OCI-M2 (cell line): ENCODE measurements at regions not wholly inside any gene's neighbourhood (a gene's known extent, or its start where the extent isn't known, plus 50 kb on each side); places are given as distances from the start of the nearest gene placed in this dataset.
"Not testable (repeated sequence)": the region's sequence is repeated elsewhere in the genome, so short reads cannot be mapped to it uniquely, and the experiment has no call there.

Experiments used
- DNase-seq: peaks from one replicate; lab custom pipeline; 2025; ENCODE audit not compliant: unreplicated experiment; lab: John Stamatoyannopoulos, UW

DNA sequence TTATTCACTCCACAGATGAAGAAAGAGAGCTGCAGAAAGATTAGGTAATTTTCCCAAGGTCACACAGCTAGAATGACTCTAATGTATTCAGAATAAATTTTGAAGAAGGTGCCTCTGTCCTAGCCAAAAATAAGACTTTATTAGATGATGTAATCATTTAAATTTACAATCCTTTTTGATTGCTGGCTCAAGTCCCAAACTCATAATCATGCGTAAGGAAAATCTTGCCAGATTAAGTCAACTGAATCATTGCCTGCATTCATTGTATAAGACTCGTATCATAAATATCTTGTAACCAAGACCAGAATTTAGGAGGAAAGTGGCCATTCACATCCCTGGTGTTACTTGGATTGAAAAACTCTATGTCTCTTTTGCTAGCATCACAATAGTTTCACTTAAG lies 53.1 kb upstream of the STK39 start:
- DNase-seq = no peak

DNA sequence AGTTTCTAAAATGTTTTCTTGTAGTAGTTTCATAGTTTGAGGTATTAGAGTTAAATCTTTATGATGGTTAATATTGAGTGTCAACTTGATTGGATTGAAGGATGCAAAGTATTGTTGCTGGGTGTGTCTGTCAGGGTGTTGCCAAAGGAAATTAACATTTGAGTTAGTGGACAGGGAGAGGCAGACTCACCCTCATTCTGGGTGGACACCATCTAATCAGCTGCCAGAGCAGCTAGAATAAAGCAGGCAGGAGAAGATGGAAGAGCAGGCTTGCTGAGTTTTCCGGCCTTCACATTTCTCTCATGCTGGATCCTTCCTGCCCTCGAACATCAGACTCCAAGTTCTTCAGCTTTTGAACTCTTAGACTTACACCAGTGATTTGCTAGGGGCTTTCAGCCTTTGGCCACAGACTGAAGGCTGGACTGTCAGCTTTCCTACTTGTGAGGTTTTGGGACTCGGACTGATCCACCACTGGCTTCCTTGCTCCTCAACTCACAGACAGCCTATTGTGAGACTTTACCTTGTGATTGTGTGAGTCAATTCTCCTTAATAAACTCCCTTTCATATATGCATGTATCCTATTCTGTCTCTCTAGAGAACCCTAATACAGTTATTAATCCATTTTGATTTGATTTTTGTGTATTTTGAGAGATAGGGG lies 56.8 kb upstream of the STK39 start:
- DNase-seq = no peak

DNA sequence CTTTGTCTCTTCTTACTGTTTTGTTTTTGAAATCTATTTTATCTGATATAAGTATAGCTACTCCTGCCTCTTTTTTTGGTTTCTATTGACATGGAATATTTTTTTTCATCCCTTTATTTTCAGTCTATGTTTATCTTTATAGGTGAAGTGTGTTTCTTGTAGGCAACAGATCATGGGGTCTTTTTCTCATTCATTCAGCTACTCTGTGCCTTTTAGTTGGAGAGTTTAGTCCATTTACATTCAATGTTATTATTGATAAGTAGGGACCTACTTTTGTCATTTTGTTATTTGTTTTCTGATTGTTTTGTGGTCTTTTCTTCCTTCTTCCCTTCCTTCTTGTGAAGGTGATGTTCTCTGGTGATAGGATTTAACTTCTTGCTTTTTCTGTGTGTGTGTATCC lies 60.0 kb upstream of the STK39 start:
- DNase-seq = no peak

DNA sequence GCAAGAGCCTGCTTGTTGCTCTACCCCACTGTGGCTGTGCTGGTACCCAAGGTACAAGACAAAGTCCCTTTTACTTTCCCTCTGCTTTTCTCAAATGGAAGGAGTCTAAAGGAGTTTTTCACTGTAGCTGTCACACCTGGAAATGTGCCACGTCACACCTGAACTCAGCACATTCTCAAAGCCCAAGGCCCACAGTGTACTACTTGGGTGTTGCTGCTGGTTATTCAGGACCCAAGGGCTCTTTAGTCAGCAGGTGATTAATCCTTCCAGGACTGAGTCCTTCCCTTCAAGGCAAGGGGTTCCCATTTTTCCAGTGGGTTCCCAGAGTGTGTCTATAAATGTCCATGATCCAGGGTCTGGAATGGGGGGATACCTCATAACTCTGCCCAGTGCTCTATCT lies 63.2 kb upstream of the STK39 start:
- no peak for DNase-seq

DNA sequence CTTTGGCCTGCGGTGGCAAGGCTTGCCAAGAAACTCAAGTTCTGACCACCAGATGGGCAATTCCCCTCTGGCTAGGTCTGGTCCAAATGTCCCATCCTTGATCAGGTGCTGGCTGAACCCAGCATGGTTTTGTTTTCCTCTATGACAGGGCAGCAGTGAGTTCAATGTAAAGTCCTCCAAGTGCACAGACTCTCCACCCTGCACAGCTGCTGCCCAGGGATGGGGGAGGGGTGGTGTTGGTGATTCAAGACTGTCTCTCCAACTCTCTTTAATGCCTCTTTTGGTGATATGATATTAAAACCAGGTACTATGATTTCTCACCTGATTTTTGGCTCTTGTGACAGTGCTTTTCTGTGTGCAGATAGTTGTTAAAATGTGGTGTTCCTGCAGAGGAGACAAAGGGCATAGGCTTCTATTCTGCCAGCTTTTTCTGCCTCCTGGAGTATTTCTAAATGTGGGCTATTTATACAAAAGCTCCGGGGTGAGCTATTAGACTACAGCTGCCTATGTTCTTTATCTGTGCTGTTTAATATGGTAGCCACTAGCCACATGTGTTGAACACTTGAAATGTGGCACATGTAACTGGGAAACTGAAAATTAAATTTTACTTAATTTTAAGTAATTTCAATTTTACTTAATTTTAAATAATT lies 64.0 kb upstream of the STK39 start:
- no peak for DNase-seq

DNA sequence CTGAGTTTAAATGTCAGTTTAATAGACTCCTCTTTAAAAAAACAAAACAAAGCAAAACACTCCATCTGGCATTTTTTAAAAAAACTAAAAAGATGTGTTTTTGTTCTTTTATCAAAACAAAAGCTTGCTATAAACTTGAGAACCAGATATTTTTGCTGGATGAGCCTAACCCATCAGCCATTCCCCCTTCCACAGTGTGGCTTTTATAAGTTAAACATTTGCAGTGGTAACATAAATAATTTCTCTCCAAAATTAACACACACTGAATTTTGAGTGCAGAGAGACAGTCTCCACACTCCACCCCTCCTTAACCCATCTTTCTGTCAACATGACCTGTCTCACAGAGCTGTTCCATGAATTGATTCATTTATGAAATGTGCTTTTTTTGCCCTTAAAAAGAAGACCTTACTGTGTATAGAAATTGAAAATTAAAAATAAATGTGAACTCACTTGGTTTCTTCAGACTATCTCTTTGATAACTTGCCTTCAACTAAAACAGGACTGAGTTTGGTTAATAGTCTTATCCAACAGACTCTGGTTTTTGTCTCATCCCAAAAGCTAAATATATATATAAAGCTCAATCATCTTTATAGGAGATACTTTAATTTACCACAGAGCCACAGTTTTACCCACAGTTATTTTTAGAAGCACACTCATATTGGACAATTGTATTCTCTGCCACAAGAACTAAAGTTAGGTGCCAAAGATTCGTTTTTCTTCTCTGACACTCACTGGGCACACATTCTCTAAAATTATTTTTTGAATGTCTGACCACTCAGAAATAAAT lies 64.8 kb upstream of the STK39 start:
- no peak for DNase-seq

DNA sequence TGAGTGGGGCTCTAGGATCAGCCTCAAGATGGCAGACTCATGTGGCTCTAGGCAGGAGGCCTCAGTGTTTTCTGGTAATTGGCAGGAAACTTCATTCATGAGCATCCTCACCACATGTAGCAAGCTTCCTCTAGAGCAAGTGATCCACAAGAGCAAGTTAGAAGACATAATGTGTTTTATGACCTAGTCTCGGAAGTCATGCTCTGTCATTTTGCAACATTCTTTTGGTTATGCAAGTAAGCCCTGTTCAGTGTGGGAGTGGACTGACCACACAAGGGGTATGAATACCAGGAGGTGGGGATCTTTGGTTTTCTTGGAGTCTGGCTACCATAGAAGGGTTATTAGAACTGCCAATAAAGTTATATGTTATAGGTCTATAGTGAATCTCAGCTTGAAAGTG lies 66.8 kb upstream of the STK39 start:
- no peak for DNase-seq

DNA sequence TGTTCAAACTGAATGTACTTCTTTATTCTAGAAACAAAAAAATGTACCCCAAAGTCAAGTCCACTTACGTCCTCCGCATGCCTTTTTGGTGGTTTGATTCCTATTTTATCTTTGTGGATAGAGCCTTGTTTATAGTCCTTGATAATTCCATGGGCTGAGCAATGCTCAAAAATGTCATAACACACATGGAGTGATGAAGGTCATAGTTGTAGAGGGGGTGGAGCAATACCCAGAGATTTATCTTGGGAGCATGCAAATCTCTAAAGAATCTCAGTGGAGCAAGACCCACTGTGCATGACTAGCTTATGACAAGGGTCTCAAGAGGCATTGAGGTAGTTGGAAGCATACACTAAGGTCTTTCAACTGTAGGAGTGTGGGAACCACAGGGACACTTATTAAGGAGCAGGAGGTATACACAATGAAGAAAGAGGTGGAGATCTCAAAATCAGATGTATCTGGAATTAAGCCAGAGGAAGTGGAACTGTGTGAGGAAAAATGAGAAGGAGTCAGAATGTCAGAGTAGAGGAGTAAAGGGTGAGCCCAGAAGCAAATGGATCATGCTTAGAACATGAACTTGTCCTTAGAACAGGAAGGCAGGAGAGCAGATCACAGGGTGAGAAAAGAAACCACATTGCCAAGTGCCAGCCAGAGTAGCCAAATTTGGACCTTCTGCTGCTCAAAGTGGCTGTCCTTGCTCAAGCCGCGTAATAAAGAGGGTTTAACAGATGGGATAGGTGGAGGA lies 68.1 kb upstream of the STK39 start:
- no peak for DNase-seq

DNA sequence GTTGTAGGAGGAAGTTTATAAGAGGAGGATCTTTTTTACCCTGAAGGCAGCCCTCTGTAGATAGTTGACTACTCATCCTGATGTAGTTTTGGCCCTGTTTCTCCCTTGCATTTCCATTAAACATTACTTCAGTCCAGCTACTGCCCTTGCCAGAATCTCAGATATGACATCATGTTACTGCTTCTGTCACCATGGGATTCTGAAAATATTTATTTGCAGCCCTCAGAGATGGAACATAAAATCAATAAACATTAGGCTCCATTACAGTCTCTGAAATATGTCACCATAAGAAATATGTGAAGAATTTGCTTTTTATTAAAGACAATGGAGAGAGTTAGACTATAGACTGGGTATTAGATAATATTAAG lies 68.7 kb upstream of the STK39 start:
- no peak for DNase-seq

DNA sequence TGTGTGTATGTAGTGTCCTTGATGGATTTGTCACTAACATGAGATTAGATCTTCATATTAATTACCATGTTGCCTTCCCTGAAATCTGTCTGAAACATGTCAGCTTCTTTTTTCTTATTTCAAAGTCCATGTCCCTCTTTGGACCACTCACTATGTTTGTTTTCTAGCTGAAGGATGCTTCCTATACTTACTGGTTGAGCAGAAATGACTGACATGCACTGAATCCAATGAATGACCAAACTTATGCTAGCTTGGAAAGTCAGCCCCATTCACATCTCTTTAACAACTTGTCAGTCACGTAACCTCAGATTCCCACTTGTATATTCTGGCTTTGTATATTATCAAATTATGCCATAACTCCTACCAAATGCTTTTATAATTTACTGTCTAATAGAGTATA lies 69.9 kb upstream of the STK39 start:
- DNase-seq = no peak

DNA sequence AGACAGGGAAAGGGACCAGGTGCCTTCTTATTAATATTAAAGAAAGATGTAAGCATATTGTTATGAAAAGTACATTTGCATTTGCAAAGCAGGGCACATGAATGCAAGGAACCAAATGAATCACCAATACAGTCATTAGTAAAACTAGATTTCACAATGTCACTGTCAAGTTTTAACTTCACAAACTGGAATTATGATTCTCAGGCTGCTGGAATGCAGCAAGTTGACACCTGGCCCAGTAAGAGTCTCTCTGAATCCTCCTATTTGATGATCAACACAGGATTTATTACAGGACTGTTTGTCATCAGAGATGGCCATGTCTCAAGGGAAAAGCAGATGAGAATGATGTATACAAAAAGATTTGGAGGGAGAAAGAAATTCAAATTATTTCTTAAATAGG lies 72.9 kb upstream of the STK39 start:
- no peak for DNase-seq

DNA sequence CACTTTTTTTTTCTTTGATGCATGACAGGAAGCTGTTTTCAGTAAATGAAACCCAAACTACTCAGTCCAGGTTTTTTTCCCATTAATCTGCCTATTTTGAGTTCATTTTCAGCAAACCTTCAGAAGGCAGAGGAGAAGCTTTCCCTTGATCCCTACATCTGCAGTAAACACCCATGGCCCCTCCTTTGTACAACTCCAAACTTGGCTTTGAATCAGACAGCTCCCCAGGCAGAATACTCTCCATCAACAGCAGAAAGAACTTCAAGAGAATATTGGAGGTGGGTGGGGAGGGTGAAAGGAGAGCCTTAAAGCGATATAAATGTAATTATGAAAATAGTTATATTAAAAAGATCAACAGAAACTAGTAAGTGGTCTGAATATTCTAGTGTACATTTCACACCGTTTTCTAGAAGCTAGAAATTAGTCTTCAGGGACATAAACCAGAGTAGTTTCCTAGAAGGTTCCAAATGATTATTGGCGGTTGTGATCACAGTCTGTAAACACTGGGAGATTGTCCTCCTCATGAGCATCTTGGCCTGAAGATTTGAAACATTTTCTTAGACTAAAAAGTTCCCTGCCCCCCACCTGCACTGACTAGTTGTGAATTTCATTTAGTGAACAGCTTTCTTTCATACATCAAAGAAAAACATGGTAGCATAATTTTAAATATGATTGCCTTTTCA lies 75.1 kb upstream of the STK39 start:
- no peak for DNase-seq

DNA sequence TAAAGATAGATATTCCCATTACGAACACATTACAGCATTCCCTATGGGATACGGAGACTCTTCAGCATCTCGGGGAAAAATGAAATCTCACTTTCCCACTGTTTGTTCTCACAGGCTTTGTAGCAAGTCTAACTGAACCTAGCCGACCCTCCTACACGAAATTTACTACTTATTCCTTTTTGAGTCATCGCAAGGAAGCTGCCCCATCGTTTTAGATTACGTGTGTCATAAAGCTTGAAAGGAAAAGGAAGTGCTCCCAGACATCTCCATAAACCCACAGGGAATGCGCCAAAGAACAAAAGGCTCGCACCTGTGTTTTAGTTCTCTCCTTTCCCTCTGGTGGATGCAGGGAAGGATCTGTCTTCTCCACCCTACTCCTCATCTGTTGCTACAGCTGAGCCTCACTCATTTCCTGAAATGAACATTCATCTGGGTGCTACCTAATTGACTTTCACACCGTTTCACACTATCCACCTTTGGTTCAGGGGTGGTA lies 76.2 kb upstream of the STK39 start:
- DNase-seq = no peak

DNA sequence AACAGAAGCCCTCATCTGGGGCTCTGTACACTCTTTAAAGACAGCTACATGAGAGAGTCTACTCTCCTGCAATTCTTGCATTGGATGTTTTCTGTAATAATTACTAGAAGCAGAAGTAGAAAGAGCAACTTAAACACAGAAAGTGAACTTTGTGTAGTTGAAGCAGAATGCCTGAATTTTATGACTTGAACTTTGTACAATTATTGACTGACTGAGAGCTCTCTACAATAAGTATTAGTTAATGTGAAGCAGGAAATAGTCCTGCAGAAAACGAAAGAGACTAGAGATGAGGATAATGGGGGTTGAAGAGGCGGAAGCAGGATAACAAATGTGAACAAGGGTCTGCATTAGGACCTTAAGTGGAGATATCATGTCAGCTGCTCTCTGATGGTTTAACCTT lies 79.2 kb upstream of the STK39 start:
- DNase-seq = no peak

DNA sequence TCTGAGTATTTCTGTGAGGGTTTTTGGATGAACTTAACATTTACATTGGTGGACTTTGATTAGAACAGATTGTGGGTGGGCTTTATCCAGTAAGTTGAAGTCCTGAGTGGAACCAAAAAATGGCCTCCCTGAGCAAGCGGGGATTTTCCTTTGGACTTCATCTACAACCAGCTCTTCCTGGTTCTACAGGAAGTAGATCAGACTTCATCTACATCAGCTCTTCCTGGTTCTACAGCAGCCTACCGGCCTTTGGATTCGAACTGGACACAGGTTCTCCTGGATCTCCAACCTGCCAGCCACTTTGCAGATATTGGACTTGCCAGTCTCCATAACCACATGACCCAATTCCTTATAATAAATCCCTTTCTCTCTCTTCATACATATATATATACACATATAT lies 79.9 kb upstream of the STK39 start:
- DNase-seq = no peak

DNA sequence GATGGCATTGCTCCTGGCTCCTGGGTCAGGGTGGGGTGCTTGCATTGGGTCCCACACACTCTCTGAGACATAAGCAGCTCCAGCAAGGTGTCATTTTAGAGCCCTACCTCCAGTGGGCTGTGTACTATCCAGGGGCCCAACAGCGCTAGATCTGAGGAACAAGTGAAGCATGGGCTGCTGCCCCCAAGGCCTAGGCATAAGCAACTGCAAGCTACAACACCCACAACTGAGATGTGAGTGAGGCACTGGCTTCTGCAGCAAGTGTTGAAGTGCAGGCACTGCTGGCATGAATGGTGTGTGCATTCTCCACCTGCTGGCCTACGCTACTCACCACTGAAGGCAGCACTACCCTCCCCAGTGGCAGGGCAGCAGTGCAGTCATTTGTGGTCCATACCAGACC lies 81.0 kb upstream of the STK39 start:
- DNase-seq = no peak

DNA sequence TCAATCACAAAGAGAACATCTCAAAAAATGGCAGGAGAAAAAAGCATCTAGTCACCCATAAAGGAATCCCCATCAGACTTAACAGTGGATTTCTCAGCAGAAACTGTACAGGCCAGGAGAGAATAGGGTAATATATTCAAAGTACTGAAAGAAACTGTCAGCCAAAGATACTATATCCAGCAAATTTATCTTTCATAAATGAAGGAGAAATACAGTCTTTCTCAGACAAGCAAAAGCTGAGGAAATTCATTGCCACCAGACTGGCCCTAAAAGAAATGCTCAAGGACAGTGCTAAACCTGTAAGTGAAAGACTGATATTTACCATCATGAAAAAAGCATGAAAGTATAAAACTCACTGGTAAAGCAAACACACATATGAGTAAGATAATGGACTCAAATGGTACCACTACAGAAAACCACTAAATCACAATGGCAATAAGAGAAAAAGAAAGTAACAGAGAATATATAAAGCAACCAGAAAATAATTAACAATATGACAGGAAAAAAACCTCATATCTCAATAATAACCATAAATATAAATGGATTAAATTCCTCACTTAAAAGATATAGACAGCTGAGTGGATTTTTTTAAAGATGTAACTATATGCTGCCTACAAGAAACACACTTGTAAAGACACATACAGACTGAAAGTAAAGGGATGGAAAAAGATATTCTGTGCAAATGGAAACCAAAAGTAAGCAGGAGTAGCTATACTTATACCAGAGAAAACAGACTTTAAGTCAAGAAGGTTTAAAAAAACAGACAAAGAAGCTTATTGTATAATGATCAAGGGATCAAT lies 83.4 kb upstream of the STK39 start:
- DNase-seq = no peak

DNA sequence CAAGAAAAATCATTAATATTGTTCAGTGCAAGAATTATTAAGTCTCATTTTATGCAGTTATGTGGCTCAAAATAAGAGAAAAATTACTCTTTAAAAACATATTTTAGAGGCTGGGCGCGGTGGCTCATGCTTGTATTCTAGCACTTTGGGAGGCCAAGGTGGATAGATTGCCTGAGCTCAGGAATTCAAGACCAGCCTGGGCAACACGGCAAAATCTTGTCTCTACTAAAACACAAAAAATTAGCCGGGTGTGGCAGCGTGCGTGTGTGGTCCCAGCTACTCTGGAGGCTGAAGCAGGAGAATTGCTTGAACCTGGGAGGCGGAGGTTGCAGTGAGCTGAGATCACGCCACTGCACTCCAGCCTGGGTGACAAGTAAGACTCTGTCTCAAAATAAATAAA lies 87.9 kb upstream of the STK39 start:
- DNase-seq = not testable (repeated sequence)

DNA sequence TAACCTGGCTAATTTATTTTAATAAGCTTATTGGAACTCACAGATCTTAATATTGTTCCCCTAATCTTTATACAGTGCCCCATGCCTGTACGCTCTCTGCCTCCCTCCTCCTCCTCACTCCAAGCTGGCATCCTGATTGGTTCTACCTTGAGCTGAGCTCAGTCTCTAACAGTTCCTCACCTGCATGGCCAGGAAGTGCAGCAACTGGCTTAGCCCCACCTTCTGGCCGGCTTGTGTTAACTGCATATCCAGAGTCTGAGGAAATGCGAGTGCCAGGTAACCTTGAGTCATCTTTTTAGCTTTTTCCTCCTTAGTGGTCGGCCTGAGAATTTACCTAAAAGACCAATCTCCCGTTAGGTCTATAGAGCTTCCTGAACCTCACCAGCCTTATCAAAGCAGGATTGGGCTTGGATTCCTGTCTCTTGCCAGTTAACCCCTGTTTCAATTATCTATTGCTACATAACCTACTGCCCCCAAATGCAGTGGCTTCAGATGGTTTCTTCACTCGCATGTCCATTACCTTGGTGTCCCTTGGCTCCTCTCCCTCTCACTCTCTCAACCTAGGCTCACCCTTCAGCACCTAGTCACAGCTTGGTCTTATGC lies 89.5 kb upstream of the STK39 start:
- no peak for DNase-seq

DNA sequence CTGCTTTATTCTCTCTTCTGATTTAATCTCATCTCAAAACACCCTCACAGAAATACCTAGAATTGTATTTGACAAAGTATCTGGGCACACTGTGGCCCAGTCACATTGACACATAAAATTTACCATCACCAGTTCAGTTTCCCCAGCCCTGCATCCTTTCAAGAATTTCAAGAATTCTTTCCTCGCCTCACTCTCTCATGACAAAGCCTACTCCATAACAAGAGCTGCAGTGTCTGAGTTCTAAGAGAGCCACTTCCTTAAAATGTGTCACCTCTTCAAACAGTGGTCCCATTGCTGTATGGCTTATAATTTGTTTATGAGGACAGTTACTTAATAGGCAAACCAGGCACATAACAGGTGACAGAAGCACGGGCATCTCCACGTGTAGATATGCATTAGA lies 90.9 kb upstream of the STK39 start:
- no peak for DNase-seq
